Stimulated activated CD8-positive, alpha-beta memory T cell treated with anti-CD3 and anti-CD28 coated beads, Interleukin-15, amount 100 ng/mL, for 24 hours (primary cell): ENCODE measurements at regions not wholly inside any gene's neighbourhood (a gene's known extent, or its start where the extent isn't known, plus 50 kb on each side); places are given as distances from the start of the nearest gene placed in this dataset.

ENCODE experiments used
- DNase-seq: peaks from one replicate; pipeline ENCODE4 v3.0.0-alpha.2; 2020; ENCODE audit warnings: low read depth

GRCh38 chr7:131087756-131088658, 239.7 kb upstream of the MKLN1 start:
- no peak for DNase-seq

GRCh38 chr7:131090188-131090587, 237.5 kb upstream of the MKLN1 start:
- no peak for DNase-seq

GRCh38 chr7:131090886-131091692, 236.6 kb upstream of the MKLN1 start:
- DNase-seq: no peak

- no peak for DNase-seq
Observed at GRCh38 chr7:131094685-131095084, 233.0 kb upstream of the MKLN1 start.

GRCh38 chr7:131095346-131095745, 232.3 kb upstream of the MKLN1 start:
- DNase-seq: no peak

- no peak for DNase-seq
Observed at GRCh38 chr7:131096267-131096927, 231.3 kb upstream of the MKLN1 start.

- no peak for DNase-seq
Observed at GRCh38 chr7:131097662-131098376, 229.9 kb upstream of the MKLN1 start.

- no peak for DNase-seq
Observed at GRCh38 chr7:131098527-131098926, 229.1 kb upstream of the MKLN1 start.

- no peak for DNase-seq
Observed at GRCh38 chr7:131100357-131101054, 227.2 kb upstream of the MKLN1 start.

GRCh38 chr7:131103997-131104396, 223.7 kb upstream of the MKLN1 start:
- DNase-seq: no peak

- no peak for DNase-seq
Observed at GRCh38 chr7:131104596-131105293, 222.9 kb upstream of the MKLN1 start.

- no peak for DNase-seq
Observed at GRCh38 chr7:131105294-131105798, 222.3 kb upstream of the MKLN1 start.

- DNase-seq: peak; percentile 61
Observed at GRCh38 chr7:131105799-131106680, 221.6 kb upstream of the MKLN1 start.

- DNase-seq: no peak
Observed at GRCh38 chr7:131106681-131107336, 220.9 kb upstream of the MKLN1 start.

- DNase-seq: peak; percentile 45
Observed at GRCh38 chr7:131107337-131108211, 220.1 kb upstream of the MKLN1 start.

- DNase-seq: no peak
Observed at GRCh38 chr7:131108212-131108940, 219.3 kb upstream of the MKLN1 start.
